ENCODE measurements at regions not wholly inside any gene's neighbourhood (a gene's known extent, or its start where the extent isn't known, plus 50 kb on each side); places are given as distances from the start of the nearest gene placed in this dataset.
A peak's percentile ranks its signal among the peaks of the same experiment; 100 is the strongest.

DNA sequence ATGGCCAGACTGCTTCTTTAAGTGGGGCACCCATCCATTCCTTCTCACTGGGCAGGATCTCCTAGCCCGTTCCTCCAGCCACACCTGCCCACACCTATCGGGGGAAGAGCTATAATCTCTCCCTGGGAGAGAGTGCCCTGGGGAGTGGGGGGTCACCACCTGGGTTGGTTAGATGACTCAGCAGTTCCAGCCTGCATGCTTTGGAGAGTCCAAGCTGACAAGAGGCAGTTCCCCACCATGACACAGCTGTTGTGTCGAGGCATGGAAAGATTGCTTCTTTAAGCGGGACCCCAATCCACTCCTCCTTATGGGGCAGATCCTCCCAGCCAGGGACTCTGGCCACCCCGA lies 52.6 kb upstream of the PPFIA2 start:
- Mint-ChIP-seq H3K36me3 (ENCODE audit: insufficient read depth) (no peaks in the 10 kb centered on the region), H3K9me3 (peaks cover 9% of the 10 kb centered on the region), H3K27me3 (ENCODE audit: low read depth) (peaks cover 3% of the 10 kb centered on the region), H3K4me1 (ENCODE audit: low read depth) (peaks cover 22% of the 10 kb centered on the region), H3K4me3 (no peak overlapping the region)
- ATAC-seq (no peak), DNase-seq (no peak)

DNA sequence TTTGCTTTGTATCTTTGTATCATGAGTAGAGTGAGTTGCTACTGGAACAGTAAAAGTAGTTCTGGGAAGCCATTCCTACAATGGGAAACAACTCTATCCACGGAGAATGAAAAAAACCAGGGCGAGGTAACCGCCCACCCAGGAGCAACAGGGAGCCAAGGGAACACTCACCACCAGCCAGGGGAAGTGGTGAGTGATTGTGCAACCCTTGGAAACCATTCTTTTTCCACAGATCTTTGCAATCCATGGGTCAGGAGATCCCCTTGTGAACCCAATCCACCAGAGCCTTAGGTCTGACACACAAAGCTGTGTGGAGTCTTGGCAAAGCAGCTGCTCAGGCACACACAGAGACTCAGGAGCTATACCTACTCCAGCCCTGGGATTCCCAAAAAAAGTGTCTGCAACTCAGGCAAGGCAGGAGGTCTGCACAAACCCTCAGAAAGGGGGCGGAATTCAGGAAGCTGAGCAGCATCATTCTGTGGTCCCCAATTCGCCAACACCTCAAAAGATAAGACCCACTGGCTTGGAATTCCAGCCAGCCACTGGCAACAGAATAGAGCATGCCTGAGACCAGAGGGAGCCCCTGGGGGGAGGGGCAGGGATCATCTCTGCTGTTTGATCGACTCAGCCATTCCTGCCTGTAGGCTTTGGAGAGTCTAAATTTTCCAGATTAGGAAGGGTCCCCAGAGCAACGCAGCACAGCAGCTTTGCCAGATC lies 52.1 kb upstream of the PPFIA2 start:
- H3K4me1 Mint-ChIP-seq (ENCODE audit: low read depth), result peaks cover 22% of the 10 kb centered on the region
- no peaks in the 10 kb centered on the region for H3K36me3 Mint-ChIP-seq (ENCODE audit: insufficient read depth)
- peaks cover 9% of the 10 kb centered on the region for H3K9me3 Mint-ChIP-seq
- DNase-seq (no peak), ATAC-seq (no peak)
- H3K27me3 Mint-ChIP-seq (ENCODE audit: low read depth), result peaks cover 3% of the 10 kb centered on the region
- H3K4me3 Mint-ChIP-seq, result no peak overlapping the region

DNA sequence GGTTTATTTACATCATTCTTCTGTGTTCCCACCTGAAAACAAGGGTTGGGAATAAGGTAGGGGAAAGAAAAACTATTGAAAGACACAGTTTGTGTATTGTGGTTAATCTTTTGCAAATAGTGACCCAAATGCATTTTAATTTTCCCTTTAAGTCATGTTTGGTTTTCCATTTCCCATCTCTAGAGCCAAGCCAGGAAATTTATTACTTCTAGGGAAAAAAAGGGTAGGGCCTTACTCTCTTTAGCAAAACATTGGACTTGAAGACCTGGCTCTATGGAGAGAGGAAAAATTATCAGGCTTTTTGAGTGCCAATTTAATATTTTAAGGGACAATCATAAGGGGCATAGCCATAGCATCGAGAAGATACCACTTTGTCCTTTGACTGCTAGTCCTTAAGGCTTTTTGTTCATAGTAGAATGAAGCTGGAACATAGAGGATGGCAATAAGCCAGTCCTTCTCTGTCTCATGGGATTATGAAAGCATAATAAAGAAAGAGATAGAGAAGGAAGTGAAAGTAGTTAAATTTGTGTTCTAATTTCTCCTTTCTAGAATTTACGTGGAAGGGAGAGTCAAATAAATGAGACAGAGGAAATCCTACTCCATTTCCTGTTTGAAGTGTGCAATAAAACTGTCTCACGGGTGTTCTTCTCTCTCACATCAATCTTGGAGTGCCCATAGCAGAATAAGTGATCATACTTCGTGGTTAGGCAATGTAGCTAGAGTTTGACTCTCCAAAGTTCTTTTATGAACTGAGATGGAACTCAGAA lies 50.9 kb upstream of the PPFIA2 start:
- no peak overlapping the region for H3K4me3 Mint-ChIP-seq
- no peaks in the 10 kb centered on the region for H3K36me3 Mint-ChIP-seq (ENCODE audit: insufficient read depth)
- H3K27me3 Mint-ChIP-seq (ENCODE audit: low read depth), result peaks cover 3% of the 10 kb centered on the region
- DNase-seq (no peak), ATAC-seq (peak; percentile 71 to 84)
- H3K9me3 Mint-ChIP-seq, result peaks cover 9% of the 10 kb centered on the region
- peaks cover 14% of the 10 kb centered on the region for H3K4me1 Mint-ChIP-seq (ENCODE audit: low read depth)

DNA sequence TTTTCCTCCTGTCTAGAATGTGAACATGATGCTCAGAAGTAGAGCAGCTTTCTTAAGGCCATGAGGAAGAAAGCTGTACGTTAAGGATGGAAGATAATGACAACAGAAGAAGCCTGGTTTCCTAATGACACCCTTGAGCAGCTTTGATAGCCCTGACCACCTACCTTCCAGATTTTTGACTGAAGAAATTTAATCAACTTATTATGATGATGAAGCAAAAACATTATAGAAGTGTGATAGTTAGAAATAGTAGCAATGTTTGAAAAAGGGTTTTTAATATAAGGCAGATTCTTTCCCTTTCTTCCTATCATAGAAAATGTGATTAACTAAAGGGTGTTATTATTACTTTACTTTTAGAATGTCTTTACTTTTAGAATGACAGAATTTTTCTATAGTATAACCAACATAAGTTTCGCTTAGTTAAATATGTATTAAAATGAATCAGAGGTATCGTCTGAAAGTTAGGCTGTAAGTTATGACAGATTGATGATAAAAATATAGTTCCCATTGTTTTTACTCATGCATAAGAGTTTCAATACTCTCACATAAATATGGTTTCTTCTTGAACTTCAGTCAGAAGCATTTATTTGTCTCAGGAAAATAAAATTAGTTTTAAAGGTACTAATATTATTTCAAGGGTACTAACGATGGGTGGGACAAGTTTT lies 50.1 kb upstream of the PPFIA2 start:
- Mint-ChIP-seq H3K36me3 (ENCODE audit: insufficient read depth) (no peaks in the 10 kb centered on the region), H3K9me3 (peaks cover 9% of the 10 kb centered on the region), H3K4me3 (no peak overlapping the region), H3K27me3 (ENCODE audit: low read depth) (peaks cover 3% of the 10 kb centered on the region), H3K4me1 (ENCODE audit: low read depth) (peaks cover 12% of the 10 kb centered on the region)
- DNase-seq (no peak), ATAC-seq (peak; percentile 43 to 51)

Measured in activated T-cell treated with anti-CD3 and anti-CD28 coated beads, Interleukin-2, amount 50 U/mL, for 4 hours (primary cell).